Upper lobe of left lung (tissue), 6 donors: ENCODE measurements at regions not wholly inside any gene's neighbourhood (a gene's known extent, or its start where the extent isn't known, plus 50 kb on each side); places are given as distances from the start of the nearest gene placed in this dataset.

Experiments
- ATAC-seq, 2 donors: fragments of 200-7000 bp; cut with Tn5 transposase; one replicate each; pipeline ENCODE4 v1.9.1; 2022; ENCODE audit warnings: mild to moderate bottlenecking in 2 of 2, moderate library complexity in 2 of 2; ENCODE audit not compliant: low FRiP score in 2 of 2
- DNase-seq, 2 donors: peaks; one replicate each; pipeline ENCODE4 v3.0.0-alpha.2; 2019 to 2020
- H3K27ac ChIP-seq, 4 donors: fragments of 200-600 bp; sonication (generic); one replicate each; pipeline ENCODE4 v1.5.1; 2016 to 2019
- H3K27me3 ChIP-seq, 4 donors: fragments of 200-600 bp; sonication (generic); one replicate each; pipeline ENCODE4 v1.5.1; 2017 to 2019
- H3K36me3 ChIP-seq, 4 donors: fragments of 200-600 bp; sonication (generic); one replicate each; pipeline ENCODE4 v1.5.1; 2016 to 2019
- H3K4me1 ChIP-seq, 4 donors: fragments of 200-600 bp; sonication (generic); one replicate each; pipeline ENCODE4 v1.5.1; 2018 to 2019
- H3K4me3 ChIP-seq, 4 donors: fragments of 200-600 bp; sonication (generic); one replicate each; pipeline ENCODE4 v1.5.1; 2017 to 2019; ENCODE audit warnings: mild to moderate bottlenecking in 2 of 4, moderate library complexity in 1 of 4
- H3K9me3 ChIP-seq, 4 donors: fragments of 200-600 bp; sonication (generic); one replicate each; pipeline ENCODE4 v1.5.1; 2018 to 2019
- CTCF ChIP-seq, 6 experiments: fragments of 450-650 bp in 4 of 6; fragments of 200-600 bp in 2 of 6; sonication (generic) in 2 of 6; IDR thresholded peaks; one replicate each; pipeline ENCODE4 v1.5.1; 2016 to 2019; ENCODE audit warnings: antibody characterized with exemption in 6 of 6
- EP300 ChIP-seq, 4 donors: sonication (generic); formaldehyde crosslinking; IDR thresholded peaks; one replicate each; pipeline ENCODE4 v1.5.1; 2017; ENCODE audit warnings: antibody characterized with exemption in 4 of 4, control low read depth in 2 of 4
- POLR2A ChIP-seq, 4 donors: fragments of 450-650 bp; IDR thresholded peaks; one replicate each; pipeline ENCODE4 v1.5.1; 2016 to 2017; ENCODE audit warnings: antibody characterized with exemption in 4 of 4, mild to moderate bottlenecking in 2 of 4
- POLR2AphosphoS5 ChIP-seq, 2 donors: sonication (generic); formaldehyde crosslinking; IDR thresholded peaks; one replicate each; pipeline ENCODE4 v1.5.1; 2017; ENCODE audit warnings: antibody characterized with exemption in 2 of 2
- WGBS, 2 donors: methylation state at CpG; one replicate each; pipeline ENCODE4 v1.1.5; 2017 to 2018; 5-methylcytosine and 5-hydroxymethylcytosine counted together
- donor health status: DM: no; HTN: no; CAD: no; lungs with moderate emphysema.
- donor health status: DM: no; HTN: yes; CAD: no; lungs with severe emphysema.

- Histone ChIP-seq H3K27me3 (no peaks in the 10 kb centered on the region), H3K4me1 (no peaks in the 10 kb centered on the region), H3K36me3 (no peaks in the 10 kb centered on the region), H3K9me3 (no peaks in the 10 kb centered on the region), H3K4me3 (no peak overlapping the region), H3K27ac (no peak overlapping the region)
- ATAC-seq (no peak), DNase-seq (no peak)
- TF ChIP-seq POLR2A (IDR thresholded peaks at IDR 0.05), result no peak
- TF ChIP-seq POLR2AphosphoS5 (IDR thresholded peaks at IDR 0.05), result no peak
- no peak for TF ChIP-seq CTCF (IDR thresholded peaks at IDR 0.05)
- TF ChIP-seq EP300 (IDR thresholded peaks at IDR 0.05), result no peak
- 73 to 75% methylated on average over 4 of the region's 4 CpGs for WGBS, 2 donors
These were observed 913.5 kb upstream of the GHITM start for GRCh38 chr10:83225781-83226180.

- 85 to 88% methylated on average over 8 of the region's 8 CpGs for WGBS, 2 donors
- Histone ChIP-seq H3K9me3 (no peaks in the 10 kb centered on the region), H3K4me1 (no peaks in the 10 kb centered on the region), H3K27me3 (no peaks in the 10 kb centered on the region), H3K4me3 (no peak overlapping the region), H3K36me3 (no peaks in the 10 kb centered on the region), H3K27ac (no peak overlapping the region)
- no peak for DNase-seq
- TF ChIP-seq EP300 (IDR thresholded peaks at IDR 0.05) (no peak), CTCF (IDR thresholded peaks at IDR 0.05) (no peak), POLR2A (IDR thresholded peaks at IDR 0.05) (no peak), POLR2AphosphoS5 (IDR thresholded peaks at IDR 0.05) (no peak)
- no peak for ATAC-seq
These were observed 909.3 kb upstream of the GHITM start for GRCh38 chr10:83229991-83230390.

- 88 to 93% methylated on average over 1 of the region's 1 CpG for WGBS, 2 donors
- ATAC-seq (no peak), DNase-seq (no peak)
- Histone ChIP-seq H3K27me3 (no peaks in the 10 kb centered on the region), H3K4me1 (no peaks in the 10 kb centered on the region), H3K9me3 (no peaks in the 10 kb centered on the region), H3K4me3 (no peak overlapping the region), H3K27ac (no peak overlapping the region), H3K36me3 (no peaks in the 10 kb centered on the region)
- TF ChIP-seq EP300 (IDR thresholded peaks at IDR 0.05), result no peak
- no peak for TF ChIP-seq CTCF (IDR thresholded peaks at IDR 0.05)
- no peak for TF ChIP-seq POLR2AphosphoS5 (IDR thresholded peaks at IDR 0.05)
- no peak for TF ChIP-seq POLR2A (IDR thresholded peaks at IDR 0.05)
These were observed 905.6 kb upstream of the GHITM start for GRCh38 chr10:83233691-83234090.

GRCh38 chr10:83248106-83248631 lies 891.1 kb upstream of the GHITM start:
- DNase-seq, result no peak
- 61 to 78% methylated on average over 4 of the region's 4 CpGs for WGBS, 2 donors
- H3K4me3 ChIP-seq, result no peak overlapping the region
- H3K27me3 ChIP-seq, result no peaks in the 10 kb centered on the region
- ATAC-seq, result peak in 1 of 2 donors; percentile 29
- H3K36me3 ChIP-seq, result no peaks in the 10 kb centered on the region
- H3K9me3 ChIP-seq, result peaks cover 0 to 10% (median 6%) of the 10 kb centered on the region in 4 donors
- TF ChIP-seq POLR2AphosphoS5 (IDR thresholded peaks at IDR 0.05) (no peak), CTCF (IDR thresholded peaks at IDR 0.05) (no peak), POLR2A (IDR thresholded peaks at IDR 0.05) (no peak), EP300 (IDR thresholded peaks at IDR 0.05) (no peak)
- no peak overlapping the region for H3K27ac ChIP-seq
- H3K4me1 ChIP-seq, result no peaks in the 10 kb centered on the region

GRCh38 chr10:83250396-83250795 lies 888.9 kb upstream of the GHITM start:
- no peak overlapping the region for H3K27ac ChIP-seq
- H3K36me3 ChIP-seq, result no peaks in the 10 kb centered on the region
- no peak for ATAC-seq
- no peaks in the 10 kb centered on the region for H3K4me1 ChIP-seq
- TF ChIP-seq POLR2AphosphoS5 (IDR thresholded peaks at IDR 0.05) (no peak), CTCF (IDR thresholded peaks at IDR 0.05) (no peak), POLR2A (IDR thresholded peaks at IDR 0.05) (no peak), EP300 (IDR thresholded peaks at IDR 0.05) (no peak)
- peaks cover 0 to 25% (median 12%) of the 10 kb centered on the region in 4 donors for H3K9me3 ChIP-seq
- H3K4me3 ChIP-seq, result no peak overlapping the region
- whole genome bisulfite sequencing, 2 donors, result 84 to 85% methylated on average over 1 of the region's 1 CpG
- no peak for DNase-seq
- no peaks in the 10 kb centered on the region for H3K27me3 ChIP-seq
